Retina (tissue), 1 donor: ENCODE measurements at regions not wholly inside any gene's neighbourhood (a gene's known extent, or its start where the extent isn't known, plus 50 kb on each side); places are given as distances from the start of the nearest gene placed in this dataset.
A peak's percentile ranks its signal among the peaks of the same experiment; 100 is the strongest.
"Not testable (repeated sequence)": the region's sequence is repeated elsewhere in the genome, so short reads cannot be mapped to it uniquely, and the experiment has no call there.

Experiments used
- DNase-seq: peaks from one replicate; pipeline ENCODE4 v3.0.0-alpha.2; 2016

DNA sequence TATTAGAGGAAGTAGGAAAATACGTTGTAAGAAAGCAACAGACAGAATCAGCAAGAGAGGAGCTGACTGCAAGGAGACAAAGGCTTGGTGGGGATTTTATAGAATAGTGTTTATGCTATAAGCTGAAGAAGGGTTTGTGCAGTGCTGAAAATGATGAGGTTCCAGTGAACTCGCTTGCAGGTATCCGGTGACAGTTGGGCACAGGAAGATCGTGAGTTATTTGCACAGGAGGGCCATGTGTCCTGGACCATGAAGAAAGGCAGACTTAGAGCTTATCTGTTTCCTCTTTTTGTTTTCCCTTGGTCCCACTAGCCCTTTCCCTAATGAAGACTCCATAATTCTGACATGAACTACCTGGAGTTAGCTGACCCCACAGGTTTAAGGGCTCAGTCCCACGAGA, 61.4 kb downstream of the NXNL2 start:
- DNase-seq: no peak

GRCh38 chr9:88604836-88605511, 70.0 kb downstream of the NXNL2 start:
- no peak for DNase-seq

- no peak for DNase-seq
These were observed 70.8 kb downstream of the NXNL2 start for GRCh38 chr9:88605512-88606362.

DNA sequence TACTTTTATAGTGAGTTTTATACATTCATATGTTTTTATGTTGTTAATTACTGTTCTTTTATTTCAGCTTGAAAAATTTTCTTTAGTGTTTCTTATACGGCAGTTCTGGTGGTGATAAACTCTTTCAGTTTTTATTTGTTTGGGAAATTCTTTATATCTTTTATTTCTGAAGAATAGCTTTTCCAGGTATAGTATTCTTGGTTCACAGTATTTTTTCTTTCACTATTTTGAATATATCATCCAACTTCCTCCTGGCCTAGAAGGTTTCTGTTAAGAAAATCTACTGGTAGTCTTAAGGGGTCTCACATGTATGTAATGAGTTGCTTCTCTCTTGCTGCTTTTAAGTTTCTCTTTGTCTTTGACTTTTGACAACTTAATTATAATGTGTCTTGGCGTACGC, 79.4 kb downstream of the NXNL2 start:
- no peak for DNase-seq

DNA sequence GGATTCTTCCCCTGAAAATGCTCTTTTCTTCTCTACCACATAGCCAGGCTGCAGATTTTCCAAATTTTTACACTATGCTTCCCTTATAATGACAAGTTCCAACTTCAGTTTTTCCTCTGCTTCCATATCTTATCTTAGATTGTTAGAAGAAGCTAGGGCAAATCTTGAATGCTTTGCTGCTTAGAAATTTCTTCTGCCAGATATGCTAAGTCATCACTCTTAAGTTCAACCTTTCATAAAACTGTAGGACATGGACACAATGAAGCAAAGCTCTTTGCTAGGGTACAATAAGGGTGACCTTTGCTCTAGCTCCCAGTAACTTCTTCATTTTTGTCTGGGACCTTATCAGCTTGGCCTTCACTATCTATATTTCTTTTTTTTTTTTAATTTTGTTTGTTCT, 88.7 kb downstream of the NXNL2 start:
- DNase-seq: no peak

DNA sequence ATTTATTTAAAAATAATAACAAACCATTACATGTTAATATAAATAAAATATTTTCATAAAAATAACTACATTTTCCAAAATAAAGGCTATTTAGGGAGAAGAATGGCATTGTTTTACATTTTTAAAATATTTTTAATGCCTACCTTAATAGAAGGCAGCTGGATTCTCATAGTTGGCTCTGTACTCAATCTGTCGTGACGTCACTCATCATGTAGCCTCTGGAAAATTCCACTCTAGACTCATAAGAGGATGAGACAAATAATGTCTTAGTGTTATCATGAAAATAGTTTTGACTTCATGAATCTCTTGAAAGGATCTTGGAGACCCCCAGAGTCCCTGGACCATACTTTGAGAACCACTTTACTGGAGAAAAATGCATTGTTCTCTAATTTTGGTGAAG, 93.1 kb downstream of the NXNL2 start:
- DNase-seq: no peak

GRCh38 chr9:88628811-88629210, 93.8 kb downstream of the NXNL2 start:
- no peak for DNase-seq

DNA sequence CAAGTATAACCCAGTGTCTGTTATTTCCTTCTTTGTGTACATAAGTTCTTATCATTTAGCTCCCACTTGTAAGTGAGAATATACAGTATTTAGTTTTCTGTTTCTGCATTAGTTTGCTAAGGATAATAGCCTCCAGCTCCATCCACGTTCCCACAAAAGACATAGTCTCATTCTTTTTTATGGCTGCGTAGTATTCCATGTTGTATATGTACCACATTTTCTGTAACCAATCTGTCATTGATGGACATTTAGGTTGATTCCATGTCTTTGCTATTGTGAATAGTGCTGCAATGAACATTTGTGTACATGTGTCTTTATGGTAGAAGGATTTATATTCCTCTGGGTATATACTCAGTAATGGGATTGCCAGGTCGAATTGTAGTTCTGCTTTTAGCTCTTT, 95.6 kb downstream of the NXNL2 start:
- DNase-seq: not testable (repeated sequence)

DNA sequence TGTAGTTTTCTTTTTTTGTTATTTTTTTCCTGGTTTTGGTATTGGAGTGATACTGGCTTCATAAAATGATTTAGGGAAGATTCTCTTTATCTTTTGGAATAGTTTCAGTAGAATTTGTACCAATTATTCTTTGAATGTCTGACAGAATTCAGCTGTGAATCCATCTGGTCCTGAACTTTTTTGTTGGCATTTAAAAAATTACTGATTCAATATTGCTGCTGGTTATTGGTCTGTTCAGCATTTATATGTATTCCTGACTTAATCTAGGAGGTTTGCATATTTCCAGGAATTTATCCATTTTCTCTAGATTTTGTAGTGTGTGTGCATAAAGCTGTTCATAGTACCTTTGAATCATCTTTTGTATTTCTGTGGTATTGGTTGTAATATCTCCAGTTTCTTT, 100.2 kb downstream of the NXNL2 start:
- no peak for DNase-seq

GRCh38 chr9:88641456-88642240, 106.7 kb downstream of the NXNL2 start:
- DNase-seq: no peak

GRCh38 chr9:88642336-88642735, 107.4 kb downstream of the NXNL2 start:
- DNase-seq: no peak

- DNase-seq: no peak
These were observed 109.0 kb downstream of the NXNL2 start for GRCh38 chr9:88643931-88644330.

DNA sequence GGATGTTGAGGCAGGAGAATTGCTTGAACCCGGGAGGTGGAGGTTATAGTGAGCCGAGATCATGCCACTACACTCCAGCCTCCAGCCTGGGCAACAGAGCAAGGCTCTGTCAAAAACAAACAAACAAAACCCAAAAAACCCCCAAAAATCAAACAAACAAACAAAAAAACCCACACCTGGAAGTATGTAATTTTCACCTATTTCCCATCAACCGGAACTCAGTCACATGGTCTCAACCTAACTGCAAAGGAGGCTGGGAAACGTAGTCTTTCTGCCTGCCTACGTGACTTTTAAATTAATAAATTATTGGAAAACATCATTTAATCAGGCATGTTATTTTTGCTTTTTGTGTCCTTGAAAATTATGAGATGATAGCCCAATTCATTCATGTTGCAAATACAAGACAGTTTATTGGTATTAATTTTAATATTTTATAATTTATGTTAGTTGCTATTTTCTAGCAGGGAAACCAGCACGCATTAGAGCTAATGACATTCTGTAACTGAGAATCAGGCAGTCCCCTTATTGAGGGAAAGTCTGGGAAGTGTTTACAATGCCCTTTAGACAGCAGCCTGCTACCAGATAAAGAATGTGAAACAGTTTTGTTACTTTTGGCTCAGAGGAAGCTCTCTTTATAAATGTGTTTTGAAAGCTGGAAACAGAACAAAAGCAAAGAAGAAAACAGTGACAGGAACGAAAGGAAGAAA, 110.3 kb downstream of the NXNL2 start:
- DNase-seq: no peak

- no peak for DNase-seq
These were observed 110.9 kb downstream of the NXNL2 start for GRCh38 chr9:88645879-88646199.

GRCh38 chr9:88646539-88647300, 111.7 kb downstream of the NXNL2 start:
- DNase-seq: no peak

- DNase-seq: no peak
These were observed 117.0 kb downstream of the NXNL2 start for GRCh38 chr9:88651682-88652633.

- DNase-seq: no peak
These were observed 117.9 kb downstream of the NXNL2 start for GRCh38 chr9:88652876-88653275.

GRCh38 chr9:88653406-88653805, 118.4 kb downstream of the NXNL2 start:
- no peak for DNase-seq

DNA sequence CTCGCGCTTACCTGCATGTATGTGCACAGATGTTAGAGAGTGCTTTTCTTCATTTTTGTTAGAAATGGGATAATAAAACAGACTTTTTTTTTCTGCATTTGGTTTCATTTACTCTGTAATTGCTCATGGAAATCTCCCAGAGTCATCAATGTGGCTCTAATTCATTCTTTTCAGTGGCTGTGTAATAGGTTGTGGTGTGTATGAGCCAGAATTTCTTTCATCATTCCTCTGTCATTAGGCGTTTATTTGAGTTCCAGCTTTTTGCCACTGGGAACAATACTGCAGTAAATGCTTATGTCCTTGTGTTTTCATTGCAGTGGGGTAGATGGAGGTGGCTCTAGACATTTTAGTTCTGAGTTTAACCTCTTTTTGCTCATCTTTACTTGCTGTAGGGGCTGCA, 118.9 kb downstream of the NXNL2 start:
- DNase-seq: no peak

DNA sequence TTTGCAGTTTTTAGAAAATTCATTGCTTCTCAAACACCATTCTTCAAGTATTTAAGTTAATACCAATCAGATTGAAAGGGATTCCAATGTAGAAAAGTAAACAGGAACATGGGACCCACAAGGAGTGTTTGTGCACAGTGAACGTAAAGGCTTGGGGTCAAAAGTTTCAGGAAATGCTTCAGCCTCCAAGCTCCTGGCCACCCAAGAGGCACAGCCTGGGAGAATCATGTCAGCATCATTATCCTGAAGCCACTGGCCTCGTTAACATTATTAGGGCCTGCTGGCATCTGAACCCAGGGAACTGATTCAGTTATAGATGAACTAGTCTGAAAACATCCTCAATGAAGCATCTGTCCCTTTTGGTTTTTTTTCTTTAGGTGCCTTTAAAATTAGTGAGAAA, 122.9 kb downstream of the NXNL2 start:
- DNase-seq: peak; percentile 65

DNA sequence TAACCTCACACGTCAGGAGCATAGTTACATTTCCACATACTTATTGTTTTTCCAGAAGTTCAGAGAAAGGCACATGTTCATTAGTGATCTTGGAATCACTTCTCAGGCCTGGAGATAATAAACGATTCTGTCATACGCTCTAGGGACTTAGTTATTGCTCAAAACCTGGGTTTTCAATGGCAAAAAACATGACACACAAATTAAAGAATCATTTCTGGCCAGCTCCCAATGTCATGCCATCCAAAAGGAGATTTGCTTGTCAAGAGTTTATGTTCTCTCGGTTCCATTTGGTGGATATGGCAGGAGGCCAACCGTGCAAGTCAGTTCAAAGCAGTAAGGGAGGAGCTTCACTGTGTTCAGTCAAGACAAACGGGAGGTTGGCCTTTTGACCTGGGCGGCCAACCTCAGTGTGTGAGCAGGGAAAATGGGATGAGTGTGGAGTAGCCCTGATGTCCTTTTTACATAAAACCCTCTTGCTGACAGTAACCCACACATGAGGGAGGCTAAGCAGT, 123.4 kb downstream of the NXNL2 start:
- DNase-seq: peak; percentile 59
